Peyer's patch (tissue), 4 donors: ENCODE measurements at regions not wholly inside any gene's neighbourhood (a gene's known extent, or its start where the extent isn't known, plus 50 kb on each side); places are given as distances from the start of the nearest gene placed in this dataset.

ENCODE experiments used
- DNase-seq, 3 donors: peaks; one replicate each; pipeline ENCODE4 v3.0.0-alpha.2; 2017 to 2019
- H3K27ac ChIP-seq, 4 donors: fragments of 200-600 bp; sonication (generic); one replicate each; pipeline ENCODE4 v1.5.1; 2016 to 2019
- H3K27me3 ChIP-seq, 2 donors: fragments of 200-600 bp; sonication (generic); one replicate each; pipeline ENCODE4 v1.5.1; 2019
- H3K36me3 ChIP-seq, 3 donors: fragments of 200-600 bp; sonication (generic); one replicate each; pipeline ENCODE4 v1.5.1; 2016 to 2019
- H3K4me1 ChIP-seq, 4 donors: fragments of 200-600 bp; sonication (generic); one replicate each; pipeline ENCODE4 v1.5.1; 2016 to 2019
- H3K4me3 ChIP-seq, 4 donors: fragments of 200-600 bp; sonication (generic); 1 replicate in 3 of 4; 2 replicates in 1 of 4; pipeline ENCODE4 v1.5.1; 2016 to 2019; ENCODE audit warnings: mild to moderate bottlenecking in 1 of 4
- H3K9me3 ChIP-seq, 4 donors: fragments of 200-600 bp; sonication (generic); one replicate each; pipeline ENCODE4 v1.5.1; 2016 to 2019; ENCODE audit warnings: mild to moderate bottlenecking in 1 of 4
- CTCF ChIP-seq, 6 experiments: fragments of 450-650 bp in 4 of 6; fragments of 200-600 bp in 2 of 6; sonication (generic) in 1 of 6; IDR thresholded peaks; one replicate each; pipeline ENCODE4 v1.5.1; 2017 to 2019; ENCODE audit warnings: antibody characterized with exemption in 6 of 6, mild to moderate bottlenecking in 3 of 6, moderate library complexity in 1 of 6
- POLR2A ChIP-seq, 2 donors: fragments of 450-650 bp; IDR thresholded peaks; one replicate each; pipeline ENCODE4 v1.5.1; 2017; ENCODE audit warnings: antibody characterized with exemption in 2 of 2, mild to moderate bottlenecking in 2 of 2, moderate library complexity in 2 of 2

- no peaks in the 10 kb centered on the region for H3K9me3 ChIP-seq
- H3K27me3 ChIP-seq: no peaks in the 10 kb centered on the region
- no peaks in the 10 kb centered on the region for H3K4me1 ChIP-seq
- DNase-seq: no peak
- H3K36me3 ChIP-seq: no peaks in the 10 kb centered on the region
- TF ChIP-seq POLR2A (IDR thresholded peaks at IDR 0.05): no peak
- TF ChIP-seq CTCF (IDR thresholded peaks at IDR 0.05): no peak
- no peak overlapping the region for H3K4me3 ChIP-seq
- H3K27ac ChIP-seq: no peak overlapping the region
Measured at GRCh38 chr19:30792561-30793505, 420.6 kb downstream of the ZNF536 start.

GRCh38 chr19:30791088-30791487, 418.9 kb downstream of the ZNF536 start:
- Histone ChIP-seq H3K27ac (no peak overlapping the region), H3K27me3 (no peaks in the 10 kb centered on the region), H3K4me1 (no peaks in the 10 kb centered on the region), H3K36me3 (no peaks in the 10 kb centered on the region), H3K4me3 (no peak overlapping the region), H3K9me3 (no peaks in the 10 kb centered on the region)
- no peak for TF ChIP-seq POLR2A (IDR thresholded peaks at IDR 0.05)
- no peak for TF ChIP-seq CTCF (IDR thresholded peaks at IDR 0.05)
- DNase-seq: no peak

GRCh38 chr19:30790056-30790680, 418.0 kb downstream of the ZNF536 start:
- TF ChIP-seq CTCF (IDR thresholded peaks at IDR 0.05) (no peak), POLR2A (IDR thresholded peaks at IDR 0.05) (no peak)
- Histone ChIP-seq H3K27me3 (no peaks in the 10 kb centered on the region), H3K27ac (no peak overlapping the region), H3K4me3 (no peak overlapping the region), H3K4me1 (no peaks in the 10 kb centered on the region), H3K36me3 (no peaks in the 10 kb centered on the region), H3K9me3 (no peaks in the 10 kb centered on the region)
- no peak for DNase-seq

GRCh38 chr19:30788105-30788765, 416.1 kb downstream of the ZNF536 start:
- Histone ChIP-seq H3K4me3 (no peak overlapping the region), H3K27ac (no peak overlapping the region), H3K9me3 (no peaks in the 10 kb centered on the region), H3K4me1 (no peaks in the 10 kb centered on the region), H3K27me3 (no peaks in the 10 kb centered on the region), H3K36me3 (no peaks in the 10 kb centered on the region)
- no peak for TF ChIP-seq CTCF (IDR thresholded peaks at IDR 0.05)
- no peak for TF ChIP-seq POLR2A (IDR thresholded peaks at IDR 0.05)
- DNase-seq: no peak

- no peaks in the 10 kb centered on the region for H3K4me1 ChIP-seq
- TF ChIP-seq POLR2A (IDR thresholded peaks at IDR 0.05) (no peak), CTCF (IDR thresholded peaks at IDR 0.05) (no peak)
- no peak overlapping the region for H3K4me3 ChIP-seq
- H3K9me3 ChIP-seq: no peaks in the 10 kb centered on the region
- no peak for DNase-seq
- H3K36me3 ChIP-seq: no peaks in the 10 kb centered on the region
- no peak overlapping the region for H3K27ac ChIP-seq
- H3K27me3 ChIP-seq: no peaks in the 10 kb centered on the region
Measured at GRCh38 chr19:30785458-30786137, 413.4 kb downstream of the ZNF536 start.
